GM21723 (cell line): ENCODE measurements at regions not wholly inside any gene's neighbourhood (a gene's known extent, or its start where the extent isn't known, plus 50 kb on each side); places are given as distances from the start of the nearest gene placed in this dataset.

Experiments
- ATAC-seq: cut with Tn5 transposase; IDR thresholded peaks from one replicate; pipeline ENCODE4 v1.9.1; 2021; ENCODE audit warnings: mild to moderate bottlenecking, moderate library complexity; ENCODE audit not compliant: unreplicated experiment

- ATAC-seq: no peak
These were observed 505.3 kb upstream of the CPEB2 start for GRCh38 chr4:14496969-14497368.

- ATAC-seq: no peak
These were observed 498.1 kb upstream of the CPEB2 start for GRCh38 chr4:14504162-14504561.

- ATAC-seq: no peak
These were observed 488.8 kb upstream of the CPEB2 start for GRCh38 chr4:14513471-14513870.

GRCh38 chr4:14515556-14515955 lies 486.7 kb upstream of the CPEB2 start:
- no peak for ATAC-seq

GRCh38 chr4:14518136-14518535 lies 484.1 kb upstream of the CPEB2 start:
- ATAC-seq: no peak

GRCh38 chr4:14520171-14520570 lies 482.1 kb upstream of the CPEB2 start:
- ATAC-seq: no peak

GRCh38 chr4:14524276-14524675 lies 478.0 kb upstream of the CPEB2 start:
- no peak for ATAC-seq

- no peak for ATAC-seq
These were observed 473.4 kb upstream of the CPEB2 start for GRCh38 chr4:14528918-14529317.

GRCh38 chr4:14529653-14530052 lies 472.6 kb upstream of the CPEB2 start:
- no peak for ATAC-seq

GRCh38 chr4:14532436-14532835 lies 469.8 kb upstream of the CPEB2 start:
- no peak for ATAC-seq

GRCh38 chr4:14539246-14539645 lies 463.0 kb upstream of the CPEB2 start:
- ATAC-seq: no peak

GRCh38 chr4:14545163-14545562 lies 457.1 kb upstream of the CPEB2 start:
- ATAC-seq: no peak

- ATAC-seq: no peak
These were observed 456.5 kb upstream of the CPEB2 start for GRCh38 chr4:14545807-14546206.

- ATAC-seq: no peak
These were observed 450.2 kb upstream of the CPEB2 start for GRCh38 chr4:14552119-14552518.

- ATAC-seq: no peak
These were observed 442.6 kb upstream of the CPEB2 start for GRCh38 chr4:14559646-14560045.

GRCh38 chr4:14560577-14560976 lies 441.7 kb upstream of the CPEB2 start:
- no peak for ATAC-seq

GRCh38 chr4:14562901-14563300 lies 439.4 kb upstream of the CPEB2 start:
- no peak for ATAC-seq

- ATAC-seq: no peak
These were observed 438.0 kb upstream of the CPEB2 start for GRCh38 chr4:14564281-14564680.

- ATAC-seq: no peak
These were observed 435.8 kb upstream of the CPEB2 start for GRCh38 chr4:14566518-14566917.

- ATAC-seq: no peak
These were observed 433.9 kb upstream of the CPEB2 start for GRCh38 chr4:14568351-14568750.

GRCh38 chr4:14575289-14575688 lies 427.0 kb upstream of the CPEB2 start:
- ATAC-seq: no peak

GRCh38 chr4:14575919-14576318 lies 426.4 kb upstream of the CPEB2 start:
- no peak for ATAC-seq

GRCh38 chr4:14580061-14580460 lies 422.2 kb upstream of the CPEB2 start:
- no peak for ATAC-seq

- no peak for ATAC-seq
These were observed 420.5 kb upstream of the CPEB2 start for GRCh38 chr4:14581741-14582140.
